ENCODE measurements at regions not wholly inside any gene's neighbourhood (a gene's known extent, or its start where the extent isn't known, plus 50 kb on each side); places are given as distances from the start of the nearest gene placed in this dataset.

DNA sequence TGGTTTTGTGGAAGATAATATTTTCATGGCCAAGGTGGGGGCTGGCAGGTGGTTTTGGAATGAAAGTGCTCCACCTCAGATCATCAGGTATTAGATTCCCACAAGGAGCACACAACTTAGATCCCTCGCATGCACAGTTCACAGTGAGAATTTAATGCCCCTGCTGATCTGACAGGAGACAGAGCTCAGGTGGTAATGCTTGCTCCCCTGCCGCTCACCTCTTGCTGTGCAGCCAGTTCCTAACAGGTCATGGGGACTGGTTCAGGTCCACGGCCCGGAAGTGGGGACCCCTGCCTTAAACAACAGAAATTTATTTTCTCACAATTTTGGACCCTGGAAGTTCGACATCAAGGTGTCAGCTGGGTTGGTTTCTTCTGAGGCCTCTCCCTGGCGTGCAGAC is 668.7 kb upstream of the ZNF608 start:
- H2AFZ ChIP-seq (ENCODE audit: low read length): no peak overlapping the region
- in situ Hi-C loops (cut with HindIII; ENCODE audit: extremely low pct_ligation_motif_present, low pct_unique_long_range_greater_than_20kb): no loop called here
- POLR2A ChIA-PET: no interaction called here
- no peak overlapping the region for H3K4me2 ChIP-seq (ENCODE audit: low read depth, low read length)
- no peaks in the 10 kb centered on the region for H3K27me3 ChIP-seq (ENCODE audit: control insufficient read depth in 1 of 2, insufficient read depth in 2 of 2, low read length in 2 of 2)
- WGBS (ENCODE audit: low lambda C conversion rate): 10% methylated on average over 4 of the region's 6 CpGs
- H3K4me1 ChIP-seq (ENCODE audit: insufficient read depth, low read length): no peaks in the 10 kb centered on the region
- H3K36me3 ChIP-seq (replicated peaks in 1 of 2; ENCODE audit: control insufficient read depth in 1 of 2, insufficient read depth in 2 of 2, low read length in 2 of 2): no peaks in the 10 kb centered on the region
- ATAC-seq: no peak
- DNase-seq (ENCODE audit: low spot score): no peak
- H3K79me2 ChIP-seq (ENCODE audit: insufficient read depth, low read length): no peaks in the 10 kb centered on the region
- no TSS peak for BruUV-seq (replicated peaks)
- CTCF ChIA-PET (ENCODE audit: low intra/inter-chr PET ratio, low total read pairs): no interaction called here
- TF ChIP-seq NR2F1 (CRISPR knock-in tag; IDR thresholded peaks at IDR 0.05): no peak
- TF ChIP-seq, protein P1, sequence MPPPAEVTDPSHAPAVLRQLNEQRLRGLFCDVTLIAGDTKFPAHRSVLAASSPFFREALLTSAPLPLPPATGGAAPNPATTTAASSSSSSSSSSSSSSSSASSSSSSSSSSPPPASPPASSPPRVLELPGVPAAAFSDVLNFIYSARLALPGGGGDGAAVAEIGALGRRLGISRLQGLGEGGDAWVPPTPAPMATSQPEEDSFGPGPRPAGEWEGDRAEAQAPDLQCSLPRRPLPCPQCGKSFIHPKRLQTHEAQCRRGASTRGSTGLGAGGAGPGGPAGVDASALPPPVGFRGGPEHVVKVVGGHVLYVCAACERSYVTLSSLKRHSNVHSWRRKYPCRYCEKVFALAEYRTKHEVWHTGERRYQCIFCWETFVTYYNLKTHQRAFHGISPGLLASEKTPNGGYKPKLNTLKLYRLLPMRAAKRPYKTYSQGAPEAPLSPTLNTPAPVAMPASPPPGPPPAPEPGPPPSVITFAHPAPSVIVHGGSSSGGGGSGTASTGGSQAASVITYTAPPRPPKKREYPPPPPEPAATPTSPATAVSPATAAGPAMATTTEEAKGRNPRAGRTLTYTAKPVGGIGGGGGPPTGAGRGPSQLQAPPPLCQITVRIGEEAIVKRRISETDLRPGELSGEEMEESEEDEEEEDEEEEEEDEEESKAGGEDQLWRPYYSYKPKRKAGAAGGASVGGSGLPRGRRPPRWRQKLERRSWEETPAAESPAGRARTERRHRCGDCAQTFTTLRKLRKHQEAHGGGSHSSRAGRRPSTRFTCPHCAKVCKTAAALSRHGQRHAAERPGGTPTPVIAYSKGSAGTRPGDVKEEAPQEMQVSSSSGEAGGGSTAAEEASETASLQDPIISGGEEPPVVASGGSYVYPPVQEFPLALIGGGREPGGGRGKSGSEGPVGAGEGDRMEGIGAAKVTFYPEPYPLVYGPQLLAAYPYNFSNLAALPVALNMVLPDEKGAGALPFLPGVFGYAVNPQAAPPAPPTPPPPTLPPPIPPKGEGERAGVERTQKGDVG (CRISPR knock-in tag; IDR thresholded peaks at IDR 0.05; ENCODE audit: borderline replicate concordance): no peak
- no peak for TF ChIP-seq ZNF543 (CRISPR knock-in tag; IDR thresholded peaks at IDR 0.05)
- TF ChIP-seq, protein P2, sequence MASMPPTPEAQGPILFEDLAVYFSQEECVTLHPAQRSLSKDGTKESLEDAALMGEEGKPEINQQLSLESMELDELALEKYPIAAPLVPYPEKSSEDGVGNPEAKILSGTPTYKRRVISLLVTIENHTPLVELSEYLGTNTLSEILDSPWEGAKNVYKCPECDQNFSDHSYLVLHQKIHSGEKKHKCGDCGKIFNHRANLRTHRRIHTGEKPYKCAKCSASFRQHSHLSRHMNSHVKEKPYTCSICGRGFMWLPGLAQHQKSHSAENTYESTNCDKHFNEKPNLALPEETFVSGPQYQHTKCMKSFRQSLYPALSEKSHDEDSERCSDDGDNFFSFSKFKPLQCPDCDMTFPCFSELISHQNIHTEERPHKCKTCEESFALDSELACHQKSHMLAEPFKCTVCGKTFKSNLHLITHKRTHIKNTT (CRISPR knock-in tag; IDR thresholded peaks at IDR 0.05): no peak
- intact Hi-C loops (cut with micrococcal nuclease; ENCODE audit: unreplicated experiment): no loop called here
- FAIRE-seq: no peak
- H3K9me3 ChIP-seq (ENCODE audit: low read length): no peaks in the 10 kb centered on the region
- H4K20me1 ChIP-seq (ENCODE audit: insufficient read depth, low read length): no peaks in the 10 kb centered on the region
- no peak overlapping the region for H3K9ac ChIP-seq (ENCODE audit: insufficient read depth, low read depth, low read length)
- H3K27ac ChIP-seq (ENCODE audit: extremely low read length, insufficient read depth, low read length): no peak overlapping the region
- no peak overlapping the region for H3K4me3 ChIP-seq (replicated peaks in 1 of 3; ENCODE audit: insufficient read depth in 1 of 3, low read depth in 2 of 3, low read length in 3 of 3)

DNA sequence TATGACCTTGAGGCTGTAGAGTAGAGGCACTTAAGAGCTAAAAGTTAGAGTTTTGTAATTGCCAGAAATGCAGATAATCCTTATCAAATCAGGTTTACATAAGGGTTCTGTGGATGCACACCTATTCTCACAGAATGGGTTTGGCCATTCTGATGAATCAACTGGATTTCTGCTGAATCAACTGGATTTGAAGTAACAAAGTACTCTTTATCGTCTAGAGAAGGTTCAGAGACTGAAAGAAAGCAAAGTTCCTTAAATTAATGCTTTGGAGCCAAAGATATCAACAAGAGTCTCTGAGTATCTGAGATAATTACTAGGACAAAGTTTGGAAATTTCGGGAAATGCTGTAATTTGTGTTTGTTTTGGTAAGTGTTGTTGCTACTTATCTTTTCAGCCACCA is 669.6 kb upstream of the ZNF608 start:
- Histone ChIP-seq H3K36me3 (replicated peaks in 1 of 2; ENCODE audit: control insufficient read depth in 1 of 2, insufficient read depth in 2 of 2, low read length in 2 of 2) (no peaks in the 10 kb centered on the region), H2AFZ (ENCODE audit: low read length) (no peak overlapping the region), H3K4me1 (ENCODE audit: insufficient read depth, low read length) (no peaks in the 10 kb centered on the region), H3K9ac (ENCODE audit: insufficient read depth, low read depth, low read length) (no peak overlapping the region), H3K79me2 (ENCODE audit: insufficient read depth, low read length) (no peaks in the 10 kb centered on the region), H3K27me3 (ENCODE audit: control insufficient read depth in 1 of 2, insufficient read depth in 2 of 2, low read length in 2 of 2) (no peaks in the 10 kb centered on the region), H3K27ac (ENCODE audit: extremely low read length, insufficient read depth, low read length) (no peak overlapping the region), H3K4me2 (ENCODE audit: low read depth, low read length) (no peak overlapping the region), H3K9me3 (ENCODE audit: low read length) (no peaks in the 10 kb centered on the region), H3K4me3 (replicated peaks in 1 of 3; ENCODE audit: insufficient read depth in 1 of 3, low read depth in 2 of 3, low read length in 3 of 3) (no peak overlapping the region), H4K20me1 (ENCODE audit: insufficient read depth, low read length) (no peaks in the 10 kb centered on the region)
- no peak for ATAC-seq
- intact Hi-C loops (cut with micrococcal nuclease; ENCODE audit: unreplicated experiment) (no loop called here), in situ Hi-C loops (cut with HindIII; ENCODE audit: extremely low pct_ligation_motif_present, low pct_unique_long_range_greater_than_20kb) (no loop called here)
- ChIA-PET POLR2A (no interaction called here), CTCF (ENCODE audit: low intra/inter-chr PET ratio, low total read pairs) (no interaction called here)
- no TSS peak for BruUV-seq (replicated peaks)
- WGBS (ENCODE audit: low lambda C conversion rate): 0% methylated on average over 2 of the region's 2 CpGs
- TF ChIP-seq, protein P3, sequence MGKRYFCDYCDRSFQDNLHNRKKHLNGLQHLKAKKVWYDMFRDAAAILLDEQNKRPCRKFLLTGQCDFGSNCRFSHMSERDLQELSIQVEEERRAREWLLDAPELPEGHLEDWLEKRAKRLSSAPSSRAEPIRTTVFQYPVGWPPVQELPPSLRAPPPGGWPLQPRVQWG (CRISPR knock-in tag; IDR thresholded peaks at IDR 0.05; ENCODE audit: borderline replicate concordance, low read depth): no peak
- peak in 1 of 2 experiments; percentile 58; a peak in 3 of 4 replicates for TF ChIP-seq MAFK (conservative IDR thresholded peaks at IDR 0.05 in 1 of 2, IDR thresholded peaks at IDR 0.05 in 1 of 2; ENCODE audit: low read length in 2 of 2)
- no peak for TF ChIP-seq CBX1 (IDR thresholded peaks at IDR 0.05; ENCODE audit: low read depth)
- TF ChIP-seq U2AF2 (IDR thresholded peaks at IDR 0.05; ENCODE audit: low read depth, low read length): no peak
- peak; percentile 53 for TF ChIP-seq MAFF (IDR thresholded peaks at IDR 0.05; ENCODE audit: low read depth, low read length)
- DNase-seq (ENCODE audit: low spot score): no peak
- no peak for FAIRE-seq

All from HepG2 (cell line).